ENCODE measurements at regions not wholly inside any gene's neighbourhood (a gene's known extent, or its start where the extent isn't known, plus 50 kb on each side); places are given as distances from the start of the nearest gene placed in this dataset.
"Not testable (repeated sequence)": the region's sequence is repeated elsewhere in the genome, so short reads cannot be mapped to it uniquely, and the experiment has no call there.

- TF ChIP-seq CTCF (IDR thresholded peaks at IDR 0.05; ENCODE audit: control insufficient read depth, extremely low read depth, insufficient read depth) = no peak
- no peak overlapping the region for H3K4me3 ChIP-seq (ENCODE audit: low read depth, low read length)
- DNase-seq (ENCODE audit: low read depth) = no peak
Measured at GRCh38 chr12:58424735-58425392, 483.5 kb downstream of the ATP23 start.

- DNase-seq (ENCODE audit: low read depth) = no peak
- no peak for TF ChIP-seq CTCF (IDR thresholded peaks at IDR 0.05; ENCODE audit: control insufficient read depth, extremely low read depth, insufficient read depth)
- H3K4me3 ChIP-seq (ENCODE audit: low read depth, low read length) = no peak overlapping the region
Measured at GRCh38 chr12:58425481-58426392, 484.4 kb downstream of the ATP23 start.

GRCh38 chr12:58426437-58426836, 485.1 kb downstream of the ATP23 start:
- DNase-seq (ENCODE audit: low read depth); H3K4me3 ChIP-seq (ENCODE audit: low read depth, low read length): not testable (repeated sequence)

GRCh38 chr12:58433959-58434358, 486.3 kb downstream of the LRIG3 start:
- no peak for TF ChIP-seq CTCF (IDR thresholded peaks at IDR 0.05; ENCODE audit: control insufficient read depth, extremely low read depth, insufficient read depth)
- DNase-seq (ENCODE audit: low read depth) = no peak
- H3K4me3 ChIP-seq (ENCODE audit: low read depth, low read length) = no peak overlapping the region

- DNase-seq (ENCODE audit: low read depth) = no peak
- no peak overlapping the region for H3K4me3 ChIP-seq (ENCODE audit: low read depth, low read length)
- no peak for TF ChIP-seq CTCF (IDR thresholded peaks at IDR 0.05; ENCODE audit: control insufficient read depth, extremely low read depth, insufficient read depth)
Measured at GRCh38 chr12:58434726-58435125, 485.6 kb downstream of the LRIG3 start.

GRCh38 chr12:58435647-58436046, 484.7 kb downstream of the LRIG3 start:
- TF ChIP-seq CTCF (IDR thresholded peaks at IDR 0.05; ENCODE audit: control insufficient read depth, extremely low read depth, insufficient read depth) = no peak
- no peak for DNase-seq (ENCODE audit: low read depth)
- no peak overlapping the region for H3K4me3 ChIP-seq (ENCODE audit: low read depth, low read length)

GRCh38 chr12:58441483-58441882, 478.8 kb downstream of the LRIG3 start:
- TF ChIP-seq CTCF (IDR thresholded peaks at IDR 0.05; ENCODE audit: control insufficient read depth, extremely low read depth, insufficient read depth) = no peak
- no peak for DNase-seq (ENCODE audit: low read depth)

More at GRCh38 chr12:58441483-58441882, 478.8 kb downstream of the LRIG3 start:
- H3K4me3 ChIP-seq (ENCODE audit: low read depth, low read length) = no peak overlapping the region
